ENCODE measurements at regions not wholly inside any gene's neighbourhood (a gene's known extent, or its start where the extent isn't known, plus 50 kb on each side); places are given as distances from the start of the nearest gene placed in this dataset.

DNA sequence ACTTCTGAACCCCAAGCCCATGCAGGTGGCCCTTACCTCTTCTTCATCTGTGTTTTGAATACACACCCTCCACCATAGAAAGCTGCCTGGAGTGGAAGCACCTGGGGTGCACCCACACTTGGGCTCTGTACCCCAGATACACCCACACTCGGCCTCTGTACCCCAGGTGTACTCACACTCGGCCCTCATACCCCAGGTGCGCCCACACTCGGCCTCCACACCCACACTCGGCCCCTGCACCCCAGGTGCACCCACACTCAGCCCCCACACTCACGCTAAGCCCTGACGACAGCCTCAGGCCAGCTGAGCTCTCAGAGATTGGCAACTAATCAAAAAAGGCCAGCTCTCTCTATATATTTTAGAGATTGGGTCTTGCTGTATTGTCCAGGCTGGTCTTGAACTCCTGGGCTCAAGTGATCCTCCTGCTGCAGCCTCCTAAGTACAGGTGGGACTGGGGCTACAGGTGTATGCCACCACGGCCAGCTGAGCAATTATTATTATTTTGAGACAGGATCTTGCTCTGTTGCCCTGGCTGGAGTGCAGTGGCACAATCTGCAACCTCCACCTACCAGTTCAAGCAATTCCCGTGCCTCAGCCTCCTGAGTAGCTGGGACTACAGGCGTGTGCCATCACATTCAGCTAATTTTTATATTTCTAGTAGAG is 68.9 kb downstream of the PEX11G start:
- in situ Hi-C loops (cut with HindIII; ENCODE audit: low pct_ligation_motif_present, low sequenced_read_pairs): no loop called here
- Histone ChIP-seq H3K36me3 (replicated peaks) (peaks cover 3% of the 10 kb centered on the region), H3K27ac (no peak overlapping the region), H3K4me3 (ENCODE audit: low read depth, low read length) (no peak overlapping the region), H3K27me3 (replicated peaks) (no peaks in the 10 kb centered on the region)
- DNase-seq: no peak
- TF ChIP-seq, protein P1, sequence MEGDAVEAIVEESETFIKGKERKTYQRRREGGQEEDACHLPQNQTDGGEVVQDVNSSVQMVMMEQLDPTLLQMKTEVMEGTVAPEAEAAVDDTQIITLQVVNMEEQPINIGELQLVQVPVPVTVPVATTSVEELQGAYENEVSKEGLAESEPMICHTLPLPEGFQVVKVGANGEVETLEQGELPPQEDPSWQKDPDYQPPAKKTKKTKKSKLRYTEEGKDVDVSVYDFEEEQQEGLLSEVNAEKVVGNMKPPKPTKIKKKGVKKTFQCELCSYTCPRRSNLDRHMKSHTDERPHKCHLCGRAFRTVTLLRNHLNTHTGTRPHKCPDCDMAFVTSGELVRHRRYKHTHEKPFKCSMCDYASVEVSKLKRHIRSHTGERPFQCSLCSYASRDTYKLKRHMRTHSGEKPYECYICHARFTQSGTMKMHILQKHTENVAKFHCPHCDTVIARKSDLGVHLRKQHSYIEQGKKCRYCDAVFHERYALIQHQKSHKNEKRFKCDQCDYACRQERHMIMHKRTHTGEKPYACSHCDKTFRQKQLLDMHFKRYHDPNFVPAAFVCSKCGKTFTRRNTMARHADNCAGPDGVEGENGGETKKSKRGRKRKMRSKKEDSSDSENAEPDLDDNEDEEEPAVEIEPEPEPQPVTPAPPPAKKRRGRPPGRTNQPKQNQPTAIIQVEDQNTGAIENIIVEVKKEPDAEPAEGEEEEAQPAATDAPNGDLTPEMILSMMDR (IDR thresholded peaks at IDR 0.05; ENCODE audit: low read depth, low read length, missing control alignments): no peak

DNA sequence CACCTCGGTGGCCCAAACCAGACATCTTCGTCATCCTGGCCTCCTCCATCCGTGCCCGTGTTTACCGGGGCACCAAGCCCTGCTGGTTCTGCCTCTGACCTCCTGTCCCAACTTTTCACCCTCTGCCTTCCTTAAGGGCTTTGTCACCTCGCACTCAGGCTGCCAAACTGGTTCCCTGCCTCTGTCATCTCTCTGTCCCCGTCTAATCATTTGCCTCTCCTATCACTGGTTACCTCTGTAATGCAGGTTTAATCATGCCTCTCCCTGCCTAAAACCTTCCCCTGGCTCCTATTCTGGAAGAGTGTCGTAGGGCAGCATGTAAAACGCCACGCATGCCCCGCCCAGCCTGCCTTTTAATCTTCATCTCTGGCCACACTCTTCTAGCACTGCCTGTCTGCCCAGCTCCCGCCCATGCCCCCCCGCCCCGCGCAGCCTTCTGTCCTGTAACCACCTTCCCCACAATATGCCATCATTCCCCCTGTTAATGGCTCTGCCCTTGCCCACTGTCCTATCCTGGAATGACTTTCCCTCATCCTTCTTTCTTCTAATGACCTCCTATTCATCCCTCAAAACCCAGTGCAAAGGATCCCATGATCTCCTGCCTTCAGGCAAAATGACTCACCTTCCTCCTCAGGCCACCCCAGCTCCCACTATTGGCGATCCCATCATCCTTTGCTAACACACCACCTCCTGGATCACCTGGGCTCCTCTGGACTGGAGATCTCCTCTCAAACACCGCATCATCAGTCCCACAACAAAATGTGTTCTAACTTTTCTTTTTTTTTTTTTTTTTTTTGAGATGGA is 66.7 kb downstream of the PEX11G start:
- in situ Hi-C loops (cut with HindIII; ENCODE audit: low pct_ligation_motif_present, low sequenced_read_pairs): no loop called here
- Histone ChIP-seq H3K27ac (no peak overlapping the region), H3K4me3 (ENCODE audit: low read depth, low read length) (no peak overlapping the region), H3K36me3 (replicated peaks) (peaks cover 3% of the 10 kb centered on the region), H3K27me3 (replicated peaks) (no peaks in the 10 kb centered on the region)
- TF ChIP-seq, protein P1 (IDR thresholded peaks at IDR 0.05; ENCODE audit: low read depth, low read length, missing control alignments): no peak
- no peak for DNase-seq

Measured in brain microvascular endothelial cell (primary cell).